Eye (tissue), 1 donor: ENCODE measurements at regions not wholly inside any gene's neighbourhood (a gene's known extent, or its start where the extent isn't known, plus 50 kb on each side); places are given as distances from the start of the nearest gene placed in this dataset.

Experiments
- DNase-seq: peaks from one replicate; pipeline ENCODE4 v3.0.0-alpha.2; 2015

DNA sequence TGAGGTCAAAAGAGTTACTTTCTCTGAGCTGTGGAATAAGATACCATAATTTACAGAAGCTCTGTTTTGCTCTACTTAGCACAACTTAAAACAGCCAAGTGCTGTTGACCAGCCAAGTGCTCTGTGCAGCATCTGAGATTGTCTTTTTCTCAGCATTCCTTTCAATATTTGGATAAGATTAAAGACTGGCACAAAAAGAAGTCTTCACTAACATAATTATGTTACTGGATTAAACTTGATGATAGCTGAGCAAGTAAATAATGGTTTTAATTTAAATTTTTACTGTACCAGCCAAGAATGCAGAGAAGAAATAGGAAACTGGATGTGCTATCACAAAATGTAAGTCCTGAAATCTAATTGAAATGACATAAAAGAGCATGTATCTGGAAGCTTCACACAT is 60.4 kb downstream of the NPY2R start:
- DNase-seq = no peak

GRCh38 chr4:155270671-155271070 is 62.2 kb downstream of the NPY2R start:
- no peak for DNase-seq

DNA sequence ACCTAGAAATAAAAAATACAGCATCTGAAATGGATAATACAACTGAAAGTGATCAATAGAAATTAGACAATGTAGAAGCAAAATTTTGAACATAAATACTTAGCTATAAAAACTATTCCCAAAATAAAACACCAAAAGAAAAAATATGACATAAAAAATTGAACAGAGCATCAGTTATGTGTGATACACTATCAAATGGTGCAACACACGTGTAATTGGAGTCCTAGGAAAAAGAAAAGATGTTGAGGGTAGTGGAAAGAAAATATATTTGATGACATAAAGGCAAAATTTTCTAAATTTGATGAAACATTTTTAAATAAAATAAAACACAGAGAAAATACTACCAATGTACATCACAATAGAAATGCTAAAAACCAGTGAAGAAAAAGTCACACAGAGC is 63.1 kb downstream of the NPY2R start:
- DNase-seq = peak; percentile 17

DNA sequence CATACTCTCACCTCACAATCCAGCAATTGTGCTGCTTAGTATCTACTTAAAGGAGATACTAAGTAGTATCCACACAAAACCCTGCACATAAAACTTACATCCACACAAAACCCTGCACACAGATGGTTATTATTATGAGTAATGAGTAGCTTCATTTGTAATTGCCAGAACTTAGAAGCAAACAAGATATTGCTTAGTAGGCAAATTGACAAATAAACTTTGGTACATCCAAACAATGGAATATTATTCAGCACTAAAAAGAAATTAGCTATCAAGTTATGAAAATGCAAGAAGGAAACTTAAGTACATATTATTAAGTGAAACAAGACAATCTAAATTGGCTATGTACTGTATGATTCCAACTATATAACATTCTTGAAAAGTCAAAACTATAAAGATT is 80.6 kb downstream of the NPY2R start:
- DNase-seq = no peak
